Fibroblast of pulmonary artery (primary cell): ENCODE measurements at regions not wholly inside any gene's neighbourhood (a gene's known extent, or its start where the extent isn't known, plus 50 kb on each side); places are given as distances from the start of the nearest gene placed in this dataset.

Experiments used
- DNase-seq: peaks from one replicate; pipeline ENCODE4 v3.0.0-alpha.2; 2010; ENCODE audit warnings: low read depth
- H3K4me3 ChIP-seq: replicated peaks from 2 replicates; pipeline ENCODE4 v1.5.1; 2011; ENCODE audit warnings: low read depth, mild to moderate bottlenecking, control low read depth, low read length, moderate library complexity
- CTCF ChIP-seq: IDR thresholded peaks from 2 replicates; pipeline ENCODE4 v1.5.1; 2011; ENCODE audit warnings: mild to moderate bottlenecking, control low read depth, low read length, inconsistent platforms; ENCODE audit errors: missing control alignments

GRCh38 chr7:106978425-106979420 is 65.8 kb upstream of the PRKAR2B start:
- TF ChIP-seq CTCF = peak; percentile 14
- no peak for DNase-seq
- no peak overlapping the region for H3K4me3 ChIP-seq

- no peak overlapping the region for H3K4me3 ChIP-seq
- no peak for TF ChIP-seq CTCF
- DNase-seq = no peak
Measured at GRCh38 chr7:106979551-106980357, 64.8 kb upstream of the PRKAR2B start.

GRCh38 chr7:106980358-106980685 is 64.2 kb upstream of the PRKAR2B start:
- no peak for TF ChIP-seq CTCF
- DNase-seq = no peak

GRCh38 chr7:106982415-106982814 is 62.1 kb upstream of the PRKAR2B start:
- TF ChIP-seq CTCF = no peak
- no peak overlapping the region for H3K4me3 ChIP-seq
- DNase-seq = no peak

More at GRCh38 chr7:106980358-106980685, 64.2 kb upstream of the PRKAR2B start:
- H3K4me3 ChIP-seq = no peak overlapping the region

GRCh38 chr7:106984034-106984433 is 60.5 kb upstream of the PRKAR2B start:
- DNase-seq = no peak
- no peak for TF ChIP-seq CTCF
- H3K4me3 ChIP-seq = no peak overlapping the region

GRCh38 chr7:106986450-106986977 is 58.0 kb upstream of the PRKAR2B start:
- no peak for DNase-seq
- H3K4me3 ChIP-seq = no peak overlapping the region
- TF ChIP-seq CTCF = no peak
